CD14-positive monocyte (primary cell): ENCODE measurements at regions not wholly inside any gene's neighbourhood (a gene's known extent, or its start where the extent isn't known, plus 50 kb on each side); places are given as distances from the start of the nearest gene placed in this dataset.

Experiments used
- DNase-seq, 3 donors: peaks; one replicate each; pipeline ENCODE4 v3.0.0-alpha.2; 2011 to 2022
- H2AFZ ChIP-seq: 2 replicates; pipeline ENCODE4 v1.6.0; 2012; ENCODE audit warnings: mild to moderate bottlenecking, low read depth, low read length, inconsistent platforms; ENCODE audit not compliant: insufficient read depth, poor library complexity, severe bottlenecking
- H3K27ac ChIP-seq, 2 donors: 1 replicate in 1 of 2; 2 replicates in 1 of 2; pipeline ENCODE4 v1.5.1; 2012 to 2013; ENCODE audit warnings: low read length in 2 of 2, control low read depth in 1 of 2, inconsistent platforms in 1 of 2, low read depth in 1 of 2, mild to moderate bottlenecking in 1 of 2
- H3K27me3 ChIP-seq, 2 donors: one replicate each; pipeline versions ENCODE4 v1.6.0 to v1.6.1; 2011 to 2013; ENCODE audit warnings: low read length in 2 of 2; ENCODE audit not compliant: control insufficient read depth in 2 of 2, insufficient read depth in 2 of 2
- H3K36me3 ChIP-seq, 2 donors: replicated peaks in 1 of 2; 1 replicate in 1 of 2; 2 replicates in 1 of 2; pipeline versions ENCODE4 v1.5.1 to v1.6.1; 2012 to 2013; ENCODE audit warnings: low read length in 2 of 2, control low read depth in 1 of 2, inconsistent platforms in 1 of 2, mild to moderate bottlenecking in 1 of 2; ENCODE audit not compliant: insufficient read depth in 2 of 2, control insufficient read depth in 1 of 2
- H3K4me1 ChIP-seq, 2 donors: 1 replicate in 1 of 2; 2 replicates in 1 of 2; pipeline versions ENCODE4 v1.5.1 to v1.6.1; 2012 to 2013; ENCODE audit warnings: low read length in 2 of 2, control low read depth in 1 of 2, inconsistent platforms in 1 of 2, mild to moderate bottlenecking in 1 of 2, moderate library complexity in 1 of 2; ENCODE audit not compliant: insufficient read depth in 2 of 2, control insufficient read depth in 1 of 2
- H3K4me2 ChIP-seq: replicated peaks from 2 replicates; pipeline ENCODE3; 2012; ENCODE audit warnings: low read length, moderate library complexity, mild to moderate bottlenecking; ENCODE audit not compliant: poor library complexity, severe bottlenecking; ENCODE audit errors: extremely low read depth
- H3K4me3 ChIP-seq, 3 experiments: fragments of 200-600 bp in 1 of 3; sonication (generic) in 1 of 3; replicated peaks in 1 of 3; 1 replicate in 2 of 3; 2 replicates in 1 of 3; pipeline ENCODE4 v1.5.1; 2011 to 2013; ENCODE audit warnings: low read length in 3 of 3, mild to moderate bottlenecking in 3 of 3, control low read depth in 2 of 3, low read depth in 2 of 3, inconsistent platforms in 1 of 3, moderate library complexity in 1 of 3
- H3K79me2 ChIP-seq: 2 replicates; pipeline ENCODE4 v1.6.0; 2012; ENCODE audit warnings: mild to moderate bottlenecking, control low read depth, inconsistent platforms, low read length, moderate library complexity; ENCODE audit not compliant: insufficient read depth
- H3K9ac ChIP-seq: 2 replicates; pipeline ENCODE4 v1.6.0; 2017; ENCODE audit warnings: low read length, mild to moderate bottlenecking; ENCODE audit not compliant: insufficient read depth, poor library complexity, severe bottlenecking
- H3K9me3 ChIP-seq, 2 donors: replicated peaks in 1 of 2; 1 replicate in 1 of 2; 2 replicates in 1 of 2; pipeline versions ENCODE4 v1.5.1 to v1.6.1; 2012 to 2013; ENCODE audit warnings: low read length in 2 of 2, control low read depth in 1 of 2; ENCODE audit not compliant: control insufficient read depth in 1 of 2, insufficient read depth in 1 of 2
- H4K20me1 ChIP-seq: 2 replicates; pipeline ENCODE4 v1.6.0; 2012; ENCODE audit warnings: mild to moderate bottlenecking, low read length, control low read depth, moderate library complexity; ENCODE audit not compliant: insufficient read depth
- H3K27ac Mint-ChIP-seq, 7 donors: one replicate each; pipeline ENCODE4 v1.8.0; 2020; ENCODE audit warnings: mild to moderate bottlenecking in 7 of 7, mixed read lengths in 7 of 7, moderate library complexity in 6 of 7, inconsistent platforms in 2 of 7
- H3K27me3 Mint-ChIP-seq, 3 donors: one replicate each; pipeline ENCODE4 v1.8.0; 2021 to 2022; ENCODE audit warnings: low read depth in 3 of 3, mild to moderate bottlenecking in 3 of 3, mixed read lengths in 3 of 3, moderate library complexity in 3 of 3, inconsistent platforms in 1 of 3
- H3K36me3 Mint-ChIP-seq, 2 donors: one replicate each; pipeline ENCODE4 v1.8.0; 2020; ENCODE audit warnings: mixed read lengths in 2 of 2, inconsistent platforms in 1 of 2, mild to moderate bottlenecking in 1 of 2
- H3K4me1 Mint-ChIP-seq: one replicate; pipeline ENCODE4 v1.8.0; 2020; ENCODE audit warnings: mild to moderate bottlenecking, mixed read lengths
- H3K4me3 Mint-ChIP-seq, 2 donors: one replicate each; pipeline ENCODE4 v1.8.0; 2020; ENCODE audit warnings: mild to moderate bottlenecking in 2 of 2, mixed read lengths in 2 of 2, moderate library complexity in 1 of 2
- H3K9me3 Mint-ChIP-seq, 7 donors: one replicate each; pipeline ENCODE4 v1.8.0; 2020 to 2022; ENCODE audit warnings: mixed read lengths in 7 of 7, mild to moderate bottlenecking in 6 of 7, moderate library complexity in 6 of 7, inconsistent platforms in 2 of 7
- CTCF ChIP-seq: fragments of 200-600 bp; IDR thresholded peaks from one replicate; pipeline ENCODE4 v1.8.0; 2022; ENCODE audit warnings: antibody characterized with exemption, mild to moderate bottlenecking
- WGBS: methylation state at CpG from one replicate; pipeline ENCODE4 v1.1.5; 2013; ENCODE audit warnings: missing lambda C conversion rate; ENCODE audit not compliant: insufficient coverage; 5-methylcytosine and 5-hydroxymethylcytosine counted together
- intact Hi-C, 2 donors: fragments of 100-400 bp; cut with micrococcal nuclease; formaldehyde crosslinking; loops; one replicate each; pipeline versions ENCODE4 v1.15.0 to v1.15.1; 2023

- DNase-seq, result no peak
- H3K36me3 ChIP-seq, result no peaks in the 10 kb centered on the region
- no peak overlapping the region for H2AFZ ChIP-seq
- no peak overlapping the region for H3K4me2 ChIP-seq
- H3K27ac Mint-ChIP-seq, result no peak overlapping the region
- H3K36me3 Mint-ChIP-seq, result no peaks in the 10 kb centered on the region
- no peak overlapping the region for H3K4me3 Mint-ChIP-seq
- TF ChIP-seq CTCF, result no peak
- no peaks in the 10 kb centered on the region for H3K4me1 ChIP-seq
- H3K9ac ChIP-seq, result no peak overlapping the region
- no peaks in the 10 kb centered on the region for H3K4me1 Mint-ChIP-seq
- no peaks in the 10 kb centered on the region for H4K20me1 ChIP-seq
- no peak overlapping the region for H3K27ac ChIP-seq
- H3K27me3 ChIP-seq, result no peaks in the 10 kb centered on the region
- no peak overlapping the region for H3K4me3 ChIP-seq
- peaks cover 0 to 10% (median 3%) of the 10 kb centered on the region in 7 donors for H3K9me3 Mint-ChIP-seq
- no peaks in the 10 kb centered on the region for H3K79me2 ChIP-seq
- H3K9me3 ChIP-seq, result peaks cover 0 to 6% of the 10 kb centered on the region in 2 donors
- H3K27me3 Mint-ChIP-seq, result no peaks in the 10 kb centered on the region
- intact Hi-C loops, result no loop called here
Observed at GRCh38 chr12:74957634-74958033, 252.0 kb downstream of the KCNC2 start.

- no peaks in the 10 kb centered on the region for H3K4me1 Mint-ChIP-seq
Observed at GRCh38 chr12:74959657-74960056, 250.0 kb downstream of the KCNC2 start.

More at GRCh38 chr12:74959657-74960056, 250.0 kb downstream of the KCNC2 start:
- Histone ChIP-seq H3K36me3 (no peaks in the 10 kb centered on the region), H3K9me3 (peaks cover 0 to 6% of the 10 kb centered on the region in 2 donors), H3K4me1 (no peaks in the 10 kb centered on the region), H3K4me3 (no peak overlapping the region), H3K79me2 (no peaks in the 10 kb centered on the region), H3K4me2 (no peak overlapping the region), H2AFZ (no peak overlapping the region), H4K20me1 (no peaks in the 10 kb centered on the region), H3K27ac (no peak overlapping the region), H3K27me3 (no peaks in the 10 kb centered on the region), H3K9ac (no peak overlapping the region)
- intact Hi-C loops, result no loop called here
- peaks cover 0 to 10% (median 3%) of the 10 kb centered on the region in 7 donors for H3K9me3 Mint-ChIP-seq
- no peak overlapping the region for H3K27ac Mint-ChIP-seq
- no peak for TF ChIP-seq CTCF
- H3K36me3 Mint-ChIP-seq, result no peaks in the 10 kb centered on the region
- DNase-seq, result no peak
- no CpG with 5 or more reads among the region's 2 CpGs for WGBS
- H3K4me3 Mint-ChIP-seq, result no peak overlapping the region
- H3K27me3 Mint-ChIP-seq, result peaks cover 0 to 1% (median 0%) of the 10 kb centered on the region in 3 donors
